Calu3 (cell line): ENCODE measurements at regions not wholly inside any gene's neighbourhood (a gene's known extent, or its start where the extent isn't known, plus 50 kb on each side); places are given as distances from the start of the nearest gene placed in this dataset.

Experiments used
- BruUV-seq: library from RNA; stranded (reverse); fragments of 400-500 nt; replicated peaks from 2 replicates; lab custom pipeline; 2021; lab: Mats Ljungman, UMichigan
- CTCF ChIA-PET: fragments of 300-600 bp; sonication (Branson Sonifier 250); formaldehyde crosslinking; loops from one replicate; lab custom pipeline; 2022; ENCODE audit warnings: antibody characterized with exemption; lab: Charles Lee
- DNase-seq: peaks from one replicate; pipeline ENCODE4 v3.0.0; 2022
- H3K27ac Mint-ChIP-seq: one replicate; pipeline ENCODE4 v1.8.0; 2022; ENCODE audit warnings: mixed read lengths; ENCODE audit not compliant: unreplicated experiment
- H3K27me3 Mint-ChIP-seq: one replicate; pipeline ENCODE4 v1.8.0; 2022; ENCODE audit warnings: mixed read lengths; ENCODE audit not compliant: unreplicated experiment
- H3K36me3 Mint-ChIP-seq: one replicate; pipeline ENCODE4 v1.8.0; 2022; ENCODE audit warnings: mild to moderate bottlenecking, moderate library complexity, mixed read lengths; ENCODE audit not compliant: insufficient read depth, unreplicated experiment
- H3K4me1 Mint-ChIP-seq: one replicate; pipeline ENCODE4 v1.8.0; 2022; ENCODE audit warnings: mild to moderate bottlenecking, low read depth, mixed read lengths; ENCODE audit not compliant: unreplicated experiment
- H3K4me3 Mint-ChIP-seq: one replicate; pipeline ENCODE4 v1.8.0; 2022; ENCODE audit warnings: mild to moderate bottlenecking, low read depth, moderate library complexity, mixed read lengths; ENCODE audit not compliant: unreplicated experiment
- H3K9me3 Mint-ChIP-seq: one replicate; pipeline ENCODE4 v1.8.0; 2022; ENCODE audit warnings: low read depth, mixed read lengths; ENCODE audit not compliant: unreplicated experiment
- CTCF ChIP-seq: fragments of 200-600 bp; IDR thresholded peaks from one replicate; pipeline ENCODE4 v1.8.0; 2022; ENCODE audit warnings: antibody characterized with exemption; ENCODE audit not compliant: unreplicated experiment
- intact Hi-C: fragments of 100-400 bp; cut with micrococcal nuclease; formaldehyde crosslinking; loops from one replicate; pipeline ENCODE4 v1.10.0; 2022; ENCODE audit not compliant: unreplicated experiment

- Mint-ChIP-seq H3K4me3 (no peak overlapping the region), H3K36me3 (no peaks in the 10 kb centered on the region), H3K4me1 (no peaks in the 10 kb centered on the region), H3K27me3 (no peaks in the 10 kb centered on the region), H3K9me3 (peaks cover 3% of the 10 kb centered on the region), H3K27ac (no peak overlapping the region)
- no TSS peak for BruUV-seq
- TF ChIP-seq CTCF: no peak
- CTCF ChIA-PET: no interaction called here
- intact Hi-C loops: no loop called here
- DNase-seq: no peak
Observed at GRCh38 chr2:15096873-15097272, 464.3 kb downstream of the NBAS start.

- no peak for DNase-seq
- no peaks in the 10 kb centered on the region for H3K36me3 Mint-ChIP-seq
- TF ChIP-seq CTCF: no peak
- no peak overlapping the region for H3K4me3 Mint-ChIP-seq
- H3K27me3 Mint-ChIP-seq: no peaks in the 10 kb centered on the region
- H3K9me3 Mint-ChIP-seq: peaks cover 2% of the 10 kb centered on the region
- intact Hi-C loops: no loop called here
- no peak overlapping the region for H3K27ac Mint-ChIP-seq
- no TSS peak for BruUV-seq
- CTCF ChIA-PET: no interaction called here
- H3K4me1 Mint-ChIP-seq: no peaks in the 10 kb centered on the region
Observed at GRCh38 chr2:15107137-15107536, 454.0 kb downstream of the NBAS start.

- H3K27me3 Mint-ChIP-seq: no peaks in the 10 kb centered on the region
- no peak overlapping the region for H3K27ac Mint-ChIP-seq
- no peak for DNase-seq
- CTCF ChIA-PET: no interaction called here
- intact Hi-C loops: no loop called here
- TF ChIP-seq CTCF: no peak
- no TSS peak for BruUV-seq
- H3K4me3 Mint-ChIP-seq: no peak overlapping the region
- peaks cover 4% of the 10 kb centered on the region for H3K9me3 Mint-ChIP-seq
- H3K4me1 Mint-ChIP-seq: no peaks in the 10 kb centered on the region
- no peaks in the 10 kb centered on the region for H3K36me3 Mint-ChIP-seq
Observed at GRCh38 chr2:15111718-15112117, 449.4 kb downstream of the NBAS start.

- CTCF ChIA-PET: no interaction called here
- no peaks in the 10 kb centered on the region for H3K4me1 Mint-ChIP-seq
- intact Hi-C loops: no loop called here
- no peaks in the 10 kb centered on the region for H3K27me3 Mint-ChIP-seq
- no peak overlapping the region for H3K4me3 Mint-ChIP-seq
- no peak for DNase-seq
- TF ChIP-seq CTCF: no peak
- H3K36me3 Mint-ChIP-seq: no peaks in the 10 kb centered on the region
- no TSS peak for BruUV-seq
- H3K27ac Mint-ChIP-seq: no peak overlapping the region
- peaks cover 4% of the 10 kb centered on the region for H3K9me3 Mint-ChIP-seq
Observed at GRCh38 chr2:15112216-15112615, 448.9 kb downstream of the NBAS start.
